ENCODE measurements at regions not wholly inside any gene's neighbourhood (a gene's known extent, or its start where the extent isn't known, plus 50 kb on each side); places are given as distances from the start of the nearest gene placed in this dataset.

GRCh38 chr3:111428301-111428700 lies 113.7 kb upstream of the CD96 start:
- H3K4me3 ChIP-seq (replicated peaks; ENCODE audit: low read depth, low read length): no peak overlapping the region
- no peak for TF ChIP-seq CTCF (IDR thresholded peaks at IDR 0.05; ENCODE audit: low read depth, low read length, missing control alignments)

DNA sequence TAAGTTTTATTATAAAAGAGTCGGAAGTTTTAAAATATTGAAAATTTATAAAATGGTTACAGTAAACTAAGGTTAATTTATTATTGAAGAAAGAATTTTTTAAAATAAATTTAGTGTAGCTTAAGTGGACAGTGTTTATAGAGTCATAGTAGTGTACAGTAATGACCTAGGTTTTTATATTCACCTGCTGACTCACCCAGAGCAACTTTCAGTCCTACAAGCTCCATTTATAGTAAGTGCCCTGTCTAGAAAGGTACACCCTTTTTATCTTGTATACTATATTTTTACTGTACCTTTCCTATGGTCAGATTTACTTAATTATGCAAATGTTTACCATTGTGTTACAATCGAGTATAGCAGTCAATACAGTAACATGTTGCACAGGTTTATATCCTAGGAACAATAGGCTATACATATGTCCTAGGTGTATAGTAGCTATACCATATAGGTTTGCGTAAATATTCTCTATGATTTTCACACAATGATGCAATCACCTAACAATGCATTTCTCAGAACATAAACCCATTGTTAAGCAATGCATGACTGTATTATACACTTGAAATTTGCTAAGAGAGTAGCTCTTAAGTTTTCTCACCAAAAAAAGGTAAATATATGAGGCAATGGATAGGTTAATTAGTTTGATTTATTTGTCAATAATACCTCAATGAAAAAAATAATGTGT lies 106.9 kb upstream of the CD96 start:
- no peak overlapping the region for H3K4me3 ChIP-seq (replicated peaks; ENCODE audit: low read depth, low read length)
- no peak for TF ChIP-seq CTCF (IDR thresholded peaks at IDR 0.05; ENCODE audit: low read depth, low read length, missing control alignments)

More at GRCh38 chr3:111428301-111428700, 113.7 kb upstream of the CD96 start:
- DNase-seq (ENCODE audit: extremely low read depth, low read depth): no peak

GRCh38 chr3:111438283-111438682 lies 103.7 kb upstream of the CD96 start:
- no peak for TF ChIP-seq CTCF (IDR thresholded peaks at IDR 0.05; ENCODE audit: low read depth, low read length, missing control alignments)
- no peak for DNase-seq (ENCODE audit: extremely low read depth, low read depth)
- no peak overlapping the region for H3K4me3 ChIP-seq (replicated peaks; ENCODE audit: low read depth, low read length)

More for the DNA sequence above, 106.9 kb upstream of the CD96 start:
- DNase-seq (ENCODE audit: extremely low read depth, low read depth): no peak

- H3K4me3 ChIP-seq (replicated peaks; ENCODE audit: low read depth, low read length): no peak overlapping the region
- no peak for TF ChIP-seq CTCF (IDR thresholded peaks at IDR 0.05; ENCODE audit: low read depth, low read length, missing control alignments)
- no peak for DNase-seq (ENCODE audit: extremely low read depth, low read depth)
Observed at GRCh38 chr3:111454551-111454950, 87.4 kb upstream of the CD96 start.

DNA sequence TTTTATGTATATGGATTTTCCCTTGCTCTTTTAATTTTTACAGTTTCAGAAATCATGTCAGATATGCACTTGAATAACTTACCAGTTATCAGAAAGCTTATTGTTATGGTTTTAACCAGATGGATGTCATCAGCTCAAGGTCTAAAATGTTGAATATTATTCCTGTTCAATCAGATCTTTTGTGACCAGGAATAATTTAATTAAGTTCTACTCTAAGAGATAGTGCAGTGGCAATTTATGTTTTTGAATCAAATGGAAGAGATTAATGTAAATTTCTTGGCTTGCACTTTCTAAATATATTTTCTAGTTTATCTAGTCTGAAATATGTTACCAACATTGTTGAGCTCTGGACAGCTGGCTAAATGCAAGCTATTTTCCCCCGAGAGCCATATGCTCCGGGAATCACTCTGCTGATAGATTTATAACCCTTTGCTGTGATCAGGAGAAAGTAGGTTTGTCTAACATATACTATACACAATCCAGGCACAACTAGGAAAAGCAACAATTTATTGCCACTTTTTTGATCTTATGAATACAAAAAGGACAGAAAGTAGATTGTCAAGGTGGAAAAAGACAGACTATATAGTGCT lies 76.8 kb upstream of the CD96 start:
- H3K4me3 ChIP-seq (replicated peaks; ENCODE audit: low read depth, low read length): no peak overlapping the region
- no peak for DNase-seq (ENCODE audit: extremely low read depth, low read depth)
- no peak for TF ChIP-seq CTCF (IDR thresholded peaks at IDR 0.05; ENCODE audit: low read depth, low read length, missing control alignments)

DNA sequence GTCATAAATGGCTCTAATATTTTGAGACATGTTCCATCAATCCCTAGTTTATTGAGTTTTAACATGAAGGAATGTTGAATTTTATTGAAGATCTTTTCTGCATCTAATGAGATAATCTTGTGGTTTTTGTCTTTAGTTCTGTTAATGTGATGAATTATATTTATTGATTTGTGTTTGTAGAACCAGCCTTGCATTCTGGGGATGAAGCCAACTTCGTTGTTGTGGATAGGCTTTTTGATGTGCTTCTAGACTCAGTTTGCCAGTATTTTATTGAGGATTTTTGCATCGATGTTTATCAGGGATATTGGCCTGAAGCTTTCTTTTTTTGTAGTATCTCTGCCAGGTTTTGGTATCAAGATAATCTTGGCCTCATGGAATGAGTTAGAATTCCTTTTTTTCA lies 72.0 kb upstream of the CD96 start:
- H3K4me3 ChIP-seq (replicated peaks; ENCODE audit: low read depth, low read length): no peak overlapping the region
- DNase-seq (ENCODE audit: extremely low read depth, low read depth): no peak
- TF ChIP-seq CTCF (IDR thresholded peaks at IDR 0.05; ENCODE audit: low read depth, low read length, missing control alignments): no peak
